Retina (tissue), 1 donor: ENCODE measurements at regions not wholly inside any gene's neighbourhood (a gene's known extent, or its start where the extent isn't known, plus 50 kb on each side); places are given as distances from the start of the nearest gene placed in this dataset.

Experiments
- DNase-seq: peaks from one replicate; pipeline ENCODE4 v3.0.0-alpha.2; 2016

DNA sequence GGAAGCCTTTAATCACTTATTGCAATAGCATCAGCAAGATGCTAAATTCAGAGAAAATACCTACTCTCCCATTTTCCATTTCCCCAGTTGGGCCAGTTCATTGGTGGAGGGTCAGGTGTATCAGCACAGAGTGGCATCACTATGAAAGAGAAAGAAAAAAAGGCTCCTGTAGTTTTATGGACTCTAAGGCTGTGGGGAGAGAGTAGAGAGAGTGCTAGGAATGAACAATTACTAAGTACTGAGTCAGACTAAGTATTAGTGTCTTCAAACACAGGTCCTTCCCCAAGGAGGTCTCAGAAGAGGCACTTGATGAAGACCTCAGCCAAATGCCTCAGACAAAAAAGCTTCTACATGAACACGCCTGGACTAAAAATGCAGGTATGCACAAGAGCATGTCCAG, 1061.9 kb downstream of the FSTL5 start:
- no peak for DNase-seq

DNA sequence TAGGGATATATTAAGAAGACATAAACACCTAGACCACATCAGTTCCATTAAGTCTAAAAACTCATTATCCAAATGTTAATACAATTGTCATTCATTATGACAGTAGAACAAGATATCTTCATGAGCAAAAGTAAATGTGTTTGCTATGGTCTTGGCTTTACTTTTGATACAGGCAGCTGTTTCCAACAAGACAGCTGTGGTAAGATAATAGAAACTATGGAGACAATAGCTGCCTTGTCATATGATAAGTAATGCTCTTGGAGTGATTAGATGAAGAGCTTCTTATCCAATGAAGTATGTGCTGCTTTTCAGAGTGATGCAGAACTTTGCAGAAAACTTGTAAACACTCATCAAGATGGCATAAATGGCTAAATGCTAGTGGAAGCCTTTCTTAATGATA, 1066.0 kb downstream of the FSTL5 start:
- DNase-seq = no peak

DNA sequence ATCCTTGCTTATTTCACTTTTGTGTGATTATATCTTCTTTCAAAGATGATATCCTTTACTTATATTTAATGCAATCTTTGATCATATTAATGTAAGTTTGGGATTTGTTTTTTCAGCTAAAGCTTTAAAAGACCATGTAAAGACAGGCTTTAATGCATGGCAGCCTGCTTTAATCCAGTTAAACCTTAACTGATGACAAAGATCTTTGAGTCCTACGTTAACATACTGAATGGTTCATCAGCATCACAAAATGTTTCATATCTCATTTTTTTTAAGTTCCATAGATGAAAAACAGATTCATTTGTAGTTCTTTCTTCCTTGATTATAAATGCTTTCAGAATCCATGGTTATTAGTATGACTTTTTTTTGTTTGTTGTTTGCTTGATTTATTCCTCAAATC, 1102.8 kb downstream of the FSTL5 start:
- DNase-seq = no peak
